Ecto neural progenitor cell (in vitro differentiated cells): ENCODE measurements at regions not wholly inside any gene's neighbourhood (a gene's known extent, or its start where the extent isn't known, plus 50 kb on each side); places are given as distances from the start of the nearest gene placed in this dataset.

ENCODE experiments used
- DNase-seq: peaks from one replicate; pipeline ENCODE4 v3.0.0-alpha.2; 2018; ENCODE audit warnings: low spot score

- no peak for DNase-seq
Observed at GRCh38 chr11:131192628-131193027, 177.8 kb upstream of the NTM start.

DNA sequence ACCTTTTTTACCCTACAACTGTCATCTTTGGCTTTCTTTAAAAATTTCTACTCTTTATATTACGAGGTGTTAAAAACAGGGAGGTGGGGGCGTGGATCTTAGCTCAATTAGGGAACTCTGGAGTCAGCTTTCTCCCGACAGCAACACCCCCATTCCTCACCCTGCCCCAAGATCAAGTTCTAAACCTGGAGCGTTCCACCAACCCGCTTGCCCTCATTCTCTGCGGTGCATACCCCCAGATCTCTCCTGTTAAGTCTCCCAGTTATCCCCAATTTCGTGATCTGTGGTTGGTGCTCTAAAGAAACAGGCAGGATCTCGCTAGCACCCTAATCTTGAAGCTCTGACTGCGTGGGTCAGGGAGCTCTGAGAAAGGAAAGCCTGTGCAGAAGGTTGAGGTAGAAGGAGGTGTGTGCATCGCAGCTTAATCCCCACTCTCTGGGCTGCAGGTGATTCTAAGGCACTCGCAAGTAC is 177.3 kb upstream of the NTM start:
- no peak for DNase-seq

GRCh38 chr11:131194726-131195125 is 175.7 kb upstream of the NTM start:
- DNase-seq, result no peak

DNA sequence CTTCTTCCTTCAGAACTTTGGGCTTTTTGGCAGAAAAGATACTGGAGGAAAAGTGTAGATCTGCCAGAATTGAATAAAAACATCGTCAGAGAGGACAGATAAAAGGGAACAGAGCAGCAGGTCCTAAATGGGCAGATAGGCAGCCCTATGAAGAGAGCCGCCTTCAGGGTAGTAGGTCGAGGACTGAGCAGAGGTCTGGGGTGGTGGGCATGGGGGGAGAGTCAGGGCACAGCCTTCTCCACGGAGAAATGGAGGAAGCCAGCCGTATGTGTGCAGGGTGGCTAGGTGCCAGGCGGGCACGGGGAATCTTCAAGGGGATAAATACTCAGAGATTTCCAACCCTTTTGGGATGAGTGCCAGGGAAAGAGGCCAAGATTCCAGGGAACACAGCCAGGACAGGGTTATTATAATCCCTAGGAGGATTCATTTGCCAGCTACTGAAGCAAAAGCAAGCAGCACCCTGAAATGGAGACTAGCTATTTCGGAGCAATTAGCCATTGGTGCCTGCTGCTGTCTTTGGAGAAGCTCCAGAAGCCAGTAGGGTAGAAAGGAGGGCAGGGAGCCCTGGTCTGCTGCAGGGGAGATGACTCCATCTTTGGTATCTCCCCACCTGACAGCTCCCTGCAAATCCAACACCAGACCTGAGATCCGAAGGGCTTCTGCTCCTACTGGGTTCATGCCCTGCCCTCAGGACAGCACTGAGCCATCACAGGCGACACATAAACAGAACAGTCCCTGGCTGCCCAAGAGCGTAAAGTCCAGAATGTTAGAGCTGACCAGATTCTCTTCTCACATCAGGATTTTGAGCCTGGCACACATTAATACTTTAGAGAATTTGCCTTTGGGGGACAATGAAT is 174.5 kb upstream of the NTM start:
- no peak for DNase-seq

DNA sequence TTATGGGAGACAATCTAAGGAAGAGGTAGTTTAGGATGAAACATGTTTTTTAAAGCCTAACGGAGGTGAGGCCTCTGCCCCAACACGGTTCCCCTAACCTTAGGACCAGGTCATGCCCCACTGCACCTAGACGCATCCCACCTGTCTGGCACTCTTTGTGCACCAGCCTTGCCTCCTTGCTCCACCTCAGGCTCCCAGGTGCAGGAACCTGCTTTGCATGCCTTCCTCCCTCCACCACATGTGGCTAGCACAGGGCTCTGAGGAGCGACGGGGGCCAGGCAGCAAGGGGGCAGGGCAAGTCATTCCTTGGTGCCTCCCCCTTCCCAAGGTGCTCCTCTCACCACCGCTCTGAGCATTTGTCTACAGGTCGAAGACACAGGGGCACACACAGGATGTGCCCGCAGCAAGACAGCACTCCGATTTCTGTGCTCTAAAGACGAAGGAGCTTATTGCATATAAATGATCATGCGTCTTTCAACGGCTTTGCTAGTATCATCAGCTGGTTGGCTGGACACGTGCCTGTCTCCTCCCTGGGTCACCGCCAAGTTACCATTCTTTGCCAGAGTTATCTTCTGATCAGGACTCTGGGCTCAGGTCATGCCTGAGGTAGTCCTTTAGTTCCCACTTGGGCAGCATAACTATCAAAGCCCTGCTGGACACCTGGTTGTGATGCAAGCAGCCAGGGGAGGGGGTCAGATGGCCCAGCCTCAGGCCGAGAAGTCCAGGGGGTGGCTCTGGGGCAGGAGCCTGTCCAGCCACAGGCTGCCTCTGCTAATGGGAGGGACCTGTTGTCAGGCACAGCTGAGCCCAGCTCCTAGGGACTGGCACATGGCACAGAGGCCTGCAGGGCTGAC is 172.0 kb upstream of the NTM start:
- no peak for DNase-seq

- DNase-seq, result no peak
Observed at GRCh38 chr11:131199015-131199280, 171.5 kb upstream of the NTM start.

- DNase-seq, result no peak
Observed at GRCh38 chr11:131201674-131202073, 168.7 kb upstream of the NTM start.

GRCh38 chr11:131203040-131203439 is 167.4 kb upstream of the NTM start:
- no peak for DNase-seq

DNA sequence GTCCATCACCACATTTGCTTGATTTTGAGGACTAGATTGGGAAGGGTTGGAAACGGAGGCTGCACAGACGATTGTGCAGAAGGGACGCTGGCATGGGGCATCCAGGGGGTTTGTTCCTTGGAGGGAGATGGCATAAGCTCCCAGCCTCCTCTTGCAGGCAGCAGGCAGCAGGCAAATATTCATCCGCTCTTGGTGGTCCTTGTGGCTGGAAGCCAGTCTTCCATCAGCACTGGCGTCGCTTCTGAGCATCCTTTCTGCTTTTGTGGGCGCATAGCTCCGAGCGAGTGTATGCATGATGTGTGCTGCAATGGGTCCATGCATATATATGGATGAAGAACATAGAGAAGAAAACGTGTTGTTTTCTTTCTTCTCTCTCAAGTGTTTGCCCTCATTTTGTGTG is 166.1 kb upstream of the NTM start:
- DNase-seq, result no peak

DNA sequence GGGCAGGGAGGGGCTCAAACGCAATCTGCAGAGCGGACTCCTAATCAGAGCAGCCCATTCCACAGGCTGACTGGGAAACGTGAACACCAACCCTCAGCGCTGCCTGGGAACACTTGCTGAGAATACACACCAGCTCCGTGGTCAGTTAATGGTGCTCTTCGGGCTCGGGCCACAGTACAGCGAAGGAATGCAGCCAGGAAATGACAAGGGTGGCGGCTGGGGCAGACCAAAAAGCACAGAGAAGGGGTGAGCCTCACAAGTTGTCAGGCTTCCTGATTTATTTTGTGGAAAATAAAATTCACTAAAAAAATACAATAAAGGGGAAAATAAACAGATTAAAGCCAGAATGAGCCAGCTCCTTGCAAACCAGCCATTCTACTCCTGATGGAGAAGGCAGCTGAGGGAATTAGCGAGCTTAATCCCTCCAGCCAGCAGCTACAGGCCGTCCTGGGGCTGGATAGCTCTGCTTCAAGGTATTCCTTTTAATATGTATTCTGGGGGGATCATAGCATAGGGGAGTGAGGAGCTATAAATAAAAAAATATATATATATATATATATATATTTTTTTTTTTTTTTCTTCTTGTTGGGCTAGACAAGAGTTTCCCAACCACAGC is 165.5 kb upstream of the NTM start:
- DNase-seq, result no peak

DNA sequence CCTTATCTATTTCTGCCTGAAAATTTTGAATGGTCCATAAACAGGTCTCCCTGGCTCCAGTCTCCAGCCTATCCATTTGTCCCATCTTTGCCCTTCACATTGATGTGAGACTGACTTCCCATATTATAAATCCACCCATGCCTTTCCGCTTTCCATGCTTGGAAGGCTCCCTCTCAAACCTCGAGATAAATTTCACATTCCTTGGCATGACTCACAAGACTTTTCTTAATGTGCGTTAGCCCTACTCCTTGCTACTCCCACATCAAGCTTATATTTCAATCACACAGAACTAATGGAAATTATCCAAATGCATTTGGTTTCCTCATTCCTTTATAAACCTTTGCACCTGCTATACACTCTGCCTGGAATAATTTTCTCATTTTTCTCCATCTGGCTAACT is 163.7 kb upstream of the NTM start:
- no peak for DNase-seq

GRCh38 chr11:131207901-131208300 is 162.5 kb upstream of the NTM start:
- no peak for DNase-seq

GRCh38 chr11:131217313-131218310 is 152.8 kb upstream of the NTM start:
- DNase-seq, result no peak

DNA sequence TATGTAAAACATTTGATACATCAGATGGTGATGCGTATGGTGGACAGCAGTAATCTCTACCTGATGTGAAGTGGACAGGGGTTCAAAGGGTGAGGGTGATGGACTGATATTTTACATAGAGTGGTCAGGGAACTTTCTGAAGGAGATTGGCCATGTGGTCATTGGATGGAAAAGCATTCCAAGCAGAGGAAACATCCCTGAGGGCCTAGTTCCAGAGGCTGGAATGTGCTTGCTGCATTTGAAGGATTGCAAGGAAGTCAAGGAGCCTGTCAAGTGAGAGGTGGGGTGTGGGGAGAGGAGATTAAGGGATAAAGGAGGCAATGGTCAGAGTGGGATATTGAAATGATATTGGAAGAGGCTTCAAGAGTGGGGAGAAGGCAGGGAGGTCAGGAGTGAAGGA is 151.9 kb upstream of the NTM start:
- DNase-seq, result no peak

- no peak for DNase-seq
Observed at GRCh38 chr11:131219646-131220045, 150.8 kb upstream of the NTM start.

DNA sequence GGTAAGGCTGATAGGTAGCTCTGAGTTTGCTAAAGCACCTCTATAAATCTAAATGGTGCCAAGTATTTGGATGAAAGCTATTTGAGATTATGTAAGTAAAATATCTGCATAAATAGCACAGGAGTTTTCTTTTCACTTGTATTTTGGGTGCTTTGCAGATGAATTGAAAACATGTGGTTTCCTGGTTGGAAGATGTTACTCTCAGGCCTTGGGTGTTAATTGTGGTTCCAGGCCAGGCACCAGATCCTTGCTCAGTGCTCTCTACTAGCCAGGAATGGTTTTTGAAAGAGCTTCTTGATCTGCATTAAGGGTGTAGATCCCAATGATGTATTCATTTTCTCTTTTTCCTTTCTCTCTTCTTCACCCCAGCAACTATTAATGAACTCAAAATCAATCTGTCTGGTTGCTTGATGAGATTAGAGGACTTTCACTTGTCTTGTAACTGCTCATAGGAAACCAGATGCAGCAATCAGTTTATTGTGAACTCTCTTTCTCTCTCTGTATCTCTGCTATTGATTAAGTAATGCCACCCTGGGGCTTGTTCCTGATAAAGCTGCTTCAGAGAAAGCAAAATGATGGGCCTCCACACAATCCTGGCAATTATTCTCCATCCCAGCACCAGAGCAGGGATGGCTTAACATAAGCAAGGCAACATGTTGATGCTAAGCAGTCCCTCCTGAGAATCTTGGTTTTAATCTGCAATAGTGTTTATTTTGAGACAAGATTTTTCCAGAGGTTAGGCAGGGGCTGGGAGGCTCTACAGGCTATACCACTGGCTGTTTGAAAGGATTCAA is 147.0 kb upstream of the NTM start:
- DNase-seq, result no peak

DNA sequence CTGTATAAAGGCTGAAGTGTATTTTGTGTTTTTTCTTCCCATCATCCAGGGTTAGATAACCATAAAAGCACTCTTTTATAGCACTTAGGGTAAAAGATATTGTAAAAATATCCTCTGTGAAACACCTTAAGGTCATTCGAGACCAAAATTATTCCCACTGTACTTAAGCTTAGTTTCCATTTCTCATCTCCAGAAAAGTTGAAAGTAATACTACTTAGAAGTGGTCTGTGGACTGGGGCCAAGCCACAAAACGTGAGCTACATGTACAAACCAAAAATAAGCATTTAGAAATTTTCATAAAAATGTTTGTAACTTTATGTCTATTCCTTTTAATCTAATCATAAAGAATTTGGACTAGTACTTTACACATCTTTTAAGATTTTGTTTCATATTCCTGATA is 142.0 kb upstream of the NTM start:
- DNase-seq, result no peak

DNA sequence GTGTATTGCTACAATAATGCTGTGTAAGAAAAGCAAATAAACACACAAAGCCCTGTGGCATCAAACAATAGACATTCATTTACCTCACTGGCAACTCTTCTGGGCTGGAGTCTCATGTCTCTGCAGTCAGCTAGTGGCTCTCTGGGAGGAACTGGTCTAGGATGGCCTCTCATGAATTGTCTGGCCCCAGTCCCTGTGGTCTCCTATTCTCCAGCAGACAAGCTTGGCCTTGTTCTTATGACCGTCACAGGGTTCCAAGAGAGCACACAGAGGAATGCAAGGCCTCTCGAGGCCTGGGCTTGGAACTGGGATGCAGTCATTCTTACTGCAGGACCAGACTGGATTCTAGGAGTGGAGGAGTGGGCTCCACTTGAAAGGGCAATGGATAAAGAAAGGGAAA is 141.2 kb upstream of the NTM start:
- no peak for DNase-seq

GRCh38 chr11:131231317-131231940 is 139.0 kb upstream of the NTM start:
- DNase-seq, result no peak

DNA sequence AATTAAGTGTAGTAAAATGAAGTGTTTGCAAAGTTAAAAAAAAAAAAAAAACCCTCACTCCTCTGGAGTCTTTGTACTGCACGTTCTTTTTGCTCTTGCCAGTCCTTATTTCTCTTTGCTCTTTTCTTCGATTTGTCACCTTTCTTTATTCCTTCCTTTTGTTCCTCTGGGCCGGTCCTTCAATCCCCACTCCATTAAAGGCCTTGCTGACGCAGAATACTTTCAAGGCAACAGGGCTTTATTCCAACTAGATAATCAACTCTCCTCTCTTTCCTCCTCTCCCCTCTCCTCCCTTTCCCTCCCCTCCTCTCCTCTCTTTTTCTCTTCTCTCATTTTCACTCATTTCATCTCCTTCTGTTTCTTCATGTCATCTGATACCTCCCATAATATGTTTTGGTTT is 138.2 kb upstream of the NTM start:
- no peak for DNase-seq

DNA sequence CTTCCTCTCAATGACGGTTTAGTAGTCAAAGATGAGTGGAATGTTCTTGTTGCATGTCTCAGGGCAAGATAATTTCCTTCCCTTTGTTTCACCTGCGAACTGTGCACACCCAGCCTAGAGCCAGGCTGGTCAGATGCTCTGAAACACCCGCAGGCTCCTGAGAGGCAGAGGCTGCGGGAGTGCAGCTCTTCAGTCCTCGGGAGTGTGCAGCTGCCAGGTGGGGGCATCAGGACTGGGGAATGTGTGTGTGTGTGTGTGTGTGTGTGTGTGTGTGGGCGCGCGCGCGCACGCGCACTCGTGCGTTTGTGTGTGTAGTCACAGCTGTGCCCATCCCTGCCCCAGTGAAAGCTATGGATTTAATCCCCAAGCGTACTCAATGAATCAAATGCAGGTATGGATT is 136.2 kb upstream of the NTM start:
- no peak for DNase-seq
